Ovary (tissue), 3 donors: ENCODE measurements at regions not wholly inside any gene's neighbourhood (a gene's known extent, or its start where the extent isn't known, plus 50 kb on each side); places are given as distances from the start of the nearest gene placed in this dataset.

ENCODE experiments used
- CTCF ChIP-seq, 3 donors: fragments of 450-650 bp in 2 of 3; fragments of 200-600 bp in 1 of 3; IDR thresholded peaks; one replicate each; pipeline versions ENCODE4 v1.5.1 to v1.8.0; 2016 to 2022; ENCODE audit warnings: antibody characterized with exemption in 3 of 3, mild to moderate bottlenecking in 1 of 3
- EP300 ChIP-seq: sonication (generic); formaldehyde crosslinking; IDR thresholded peaks from one replicate; pipeline ENCODE4 v1.6.1; 2017; ENCODE audit warnings: antibody characterized with exemption
- POLR2A ChIP-seq: fragments of 450-650 bp; IDR thresholded peaks from one replicate; pipeline ENCODE4 v1.6.1; 2017; ENCODE audit warnings: antibody characterized with exemption, mild to moderate bottlenecking, moderate library complexity
- donor health status: DM: no; HTN: no; CAD: no.

DNA sequence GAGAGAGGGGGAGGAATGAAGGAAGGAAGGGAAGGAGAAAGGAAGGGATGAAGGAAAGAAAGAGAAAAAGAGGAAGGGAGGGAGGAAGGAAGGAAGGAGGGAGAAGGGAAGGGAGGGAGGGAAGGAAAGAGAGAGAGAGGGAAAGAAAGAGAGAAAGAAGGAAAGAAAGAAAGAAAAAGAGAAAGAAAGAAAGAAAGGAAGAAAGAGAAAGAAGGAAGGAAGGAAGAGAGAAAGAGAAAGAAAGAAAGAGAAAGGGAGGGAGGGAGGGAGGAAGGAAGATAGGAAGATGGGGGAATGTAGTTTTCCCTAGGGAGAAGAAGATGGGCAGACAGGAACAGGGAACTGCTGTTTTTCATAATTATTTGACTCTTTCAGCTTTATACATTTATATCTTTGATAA, 115.1 kb upstream of the CXADR start:
- no peak for TF ChIP-seq CTCF (IDR thresholded peaks at IDR 0.05)
- TF ChIP-seq POLR2A = no peak
- no peak for TF ChIP-seq EP300
